ENCODE measurements at regions not wholly inside any gene's neighbourhood (a gene's known extent, or its start where the extent isn't known, plus 50 kb on each side); places are given as distances from the start of the nearest gene placed in this dataset.

GRCh38 chr9:99294850-99295461, 72.9 kb downstream of the SEC61B start:
- no peak for ATAC-seq (ENCODE audit: insufficient number of reproducible peaks, low FRiP score, low read depth)

GRCh38 chr9:99296291-99296951, 74.3 kb downstream of the SEC61B start:
- no peak for ATAC-seq (ENCODE audit: insufficient number of reproducible peaks, low FRiP score, low read depth)
- Histone ChIP-seq H3K27me3 (replicated peaks; ENCODE audit: insufficient read depth) (no peaks in the 10 kb centered on the region), H3K4me3 (peak overlapping the region; percentile 64)

More at GRCh38 chr9:99294850-99295461, 72.9 kb downstream of the SEC61B start:
- TF ChIP-seq CTCF (IDR thresholded peaks at IDR 0.05), result no peak
- no peaks in the 10 kb centered on the region for H3K9me3 ChIP-seq
- H3K4me3 ChIP-seq, result no peak overlapping the region
- no peaks in the 10 kb centered on the region for H3K27me3 ChIP-seq (replicated peaks; ENCODE audit: insufficient read depth)
- no peaks in the 10 kb centered on the region for H3K36me3 ChIP-seq
- DNase-seq (ENCODE audit: low spot score), result no peak
- H3K27ac ChIP-seq, result no peak overlapping the region
- H3K4me1 ChIP-seq (ENCODE audit: control insufficient read depth in 1 of 2, low read depth in 2 of 2), result no peaks in the 10 kb centered on the region

GRCh38 chr9:99298614-99299013, 76.5 kb downstream of the SEC61B start:
- Histone ChIP-seq H3K4me3 (no peak overlapping the region), H3K4me1 (ENCODE audit: control insufficient read depth in 1 of 2, low read depth in 2 of 2) (no peaks in the 10 kb centered on the region), H3K27ac (no peak overlapping the region), H3K36me3 (no peaks in the 10 kb centered on the region), H3K27me3 (replicated peaks; ENCODE audit: insufficient read depth) (no peaks in the 10 kb centered on the region), H3K9me3 (no peaks in the 10 kb centered on the region)
- ATAC-seq (ENCODE audit: insufficient number of reproducible peaks, low FRiP score, low read depth) (no peak), DNase-seq (ENCODE audit: low spot score) (no peak)
- no peak for TF ChIP-seq CTCF (IDR thresholded peaks at IDR 0.05)

More at GRCh38 chr9:99296291-99296951, 74.3 kb downstream of the SEC61B start:
- no peak overlapping the region for H3K27ac ChIP-seq
- TF ChIP-seq CTCF (IDR thresholded peaks at IDR 0.05), result no peak
- DNase-seq (ENCODE audit: low spot score), result no peak
- H3K36me3 ChIP-seq, result no peaks in the 10 kb centered on the region
- H3K4me1 ChIP-seq (ENCODE audit: control insufficient read depth in 1 of 2, low read depth in 2 of 2), result no peaks in the 10 kb centered on the region
- no peaks in the 10 kb centered on the region for H3K9me3 ChIP-seq

- no peak overlapping the region for H3K27ac ChIP-seq
- H3K27me3 ChIP-seq (replicated peaks; ENCODE audit: insufficient read depth), result no peaks in the 10 kb centered on the region
- no peak for TF ChIP-seq CTCF (IDR thresholded peaks at IDR 0.05)
- H3K9me3 ChIP-seq, result no peaks in the 10 kb centered on the region
- DNase-seq (ENCODE audit: low spot score) (no peak), ATAC-seq (ENCODE audit: insufficient number of reproducible peaks, low FRiP score, low read depth) (no peak)
- H3K4me1 ChIP-seq (ENCODE audit: control insufficient read depth in 1 of 2, low read depth in 2 of 2), result no peaks in the 10 kb centered on the region
- H3K4me3 ChIP-seq, result no peak overlapping the region
- no peaks in the 10 kb centered on the region for H3K36me3 ChIP-seq
Observed at GRCh38 chr9:99299211-99300102, 77.4 kb downstream of the SEC61B start.

- H3K36me3 ChIP-seq, result no peaks in the 10 kb centered on the region
- ATAC-seq (ENCODE audit: insufficient number of reproducible peaks, low FRiP score, low read depth), result no peak
- H3K27me3 ChIP-seq (replicated peaks; ENCODE audit: insufficient read depth), result no peaks in the 10 kb centered on the region
- no peak overlapping the region for H3K4me3 ChIP-seq
- H3K4me1 ChIP-seq (ENCODE audit: control insufficient read depth in 1 of 2, low read depth in 2 of 2), result no peaks in the 10 kb centered on the region
- H3K9me3 ChIP-seq, result no peaks in the 10 kb centered on the region
- no peak for DNase-seq (ENCODE audit: low spot score)
- H3K27ac ChIP-seq, result no peak overlapping the region
- TF ChIP-seq CTCF (IDR thresholded peaks at IDR 0.05), result no peak
Observed at GRCh38 chr9:99300103-99300439, 78.0 kb downstream of the SEC61B start.
